ENCODE measurements at regions not wholly inside any gene's neighbourhood (a gene's known extent, or its start where the extent isn't known, plus 50 kb on each side); places are given as distances from the start of the nearest gene placed in this dataset.
"Not testable (repeated sequence)": the region's sequence is repeated elsewhere in the genome, so short reads cannot be mapped to it uniquely, and the experiment has no call there.

- no peak for DNase-seq
Measured at GRCh38 chr13:21882766-21883165, 211.9 kb downstream of the FGF9 start.

GRCh38 chr13:21883713-21884112 is 212.8 kb downstream of the FGF9 start:
- no peak for DNase-seq

- no peak for DNase-seq
Measured at GRCh38 chr13:21884299-21884909, 213.5 kb downstream of the FGF9 start.

- no peak for DNase-seq
Measured at GRCh38 chr13:21884965-21885567, 214.2 kb downstream of the FGF9 start.

- no peak for DNase-seq
Measured at GRCh38 chr13:21885714-21886224, 214.9 kb downstream of the FGF9 start.

GRCh38 chr13:21889651-21890050 is 218.8 kb downstream of the FGF9 start:
- no peak for DNase-seq

- not testable (repeated sequence) for DNase-seq
Measured at GRCh38 chr13:21890220-21890619, 219.3 kb downstream of the FGF9 start.

GRCh38 chr13:21894091-21894490 is 223.2 kb downstream of the FGF9 start:
- DNase-seq = no peak

GRCh38 chr13:21894703-21895699 is 224.1 kb downstream of the FGF9 start:
- DNase-seq = no peak

GRCh38 chr13:21895779-21896178 is 224.9 kb downstream of the FGF9 start:
- no peak for DNase-seq

GRCh38 chr13:21897161-21897560 is 226.3 kb downstream of the FGF9 start:
- no peak for DNase-seq

- DNase-seq = no peak
Measured at GRCh38 chr13:21898459-21898858, 227.6 kb downstream of the FGF9 start.

- DNase-seq = no peak
Measured at GRCh38 chr13:21898945-21899344, 228.1 kb downstream of the FGF9 start.

GRCh38 chr13:21901336-21901735 is 230.5 kb downstream of the FGF9 start:
- DNase-seq = no peak

GRCh38 chr13:21901811-21902708 is 231.2 kb downstream of the FGF9 start:
- DNase-seq = no peak

- no peak for DNase-seq
Measured at GRCh38 chr13:21902709-21903098, 231.8 kb downstream of the FGF9 start.

- no peak for DNase-seq
Measured at GRCh38 chr13:21905486-21905885, 234.6 kb downstream of the FGF9 start.

- no peak for DNase-seq
Measured at GRCh38 chr13:21909331-21909730, 238.5 kb downstream of the FGF9 start.

GRCh38 chr13:21910546-21910945 is 239.7 kb downstream of the FGF9 start:
- no peak for DNase-seq

- DNase-seq = no peak
Measured at GRCh38 chr13:21911646-21912298, 240.9 kb downstream of the FGF9 start.

- peak; percentile 5 for DNase-seq
Measured at GRCh38 chr13:21913010-21913409, 242.1 kb downstream of the FGF9 start.

Data from activated CD4-positive, alpha-beta T cell treated with anti-CD3 and anti-CD28 coated beads, Interleukin-2, Interleukin-6, amounts not matched to agents 100 ng/mL and 50 ng/mL, durations not matched to agents 16 hours and 8 hours (primary cell).